IMR-90 (cell line): ENCODE measurements at regions not wholly inside any gene's neighbourhood (a gene's known extent, or its start where the extent isn't known, plus 50 kb on each side); places are given as distances from the start of the nearest gene placed in this dataset.

Experiments used
- ATAC-seq: fragments of 200-7000 bp; cut with Tn5 transposase; 2 replicates; pipeline ENCODE4 v1.9.1; 2020; ENCODE audit warnings: low read depth, mild to moderate bottlenecking, moderate library complexity
- BruUV-seq: library from RNA; stranded (reverse); fragments of 400-500 nt; replicated peaks from 2 replicates; lab custom pipeline; 2021; lab: Mats Ljungman, UMichigan
- CTCF ChIA-PET: fragments of 300-600 bp; formaldehyde crosslinking; extraction: SDS; loops from one replicate; lab custom pipeline; 2021; ENCODE audit warnings: antibody characterized with exemption; lab: Yijun Ruan, JAX
- POLR2A ChIA-PET: fragments of 300-600 bp; sonication (Branson Sonifier 250); formaldehyde crosslinking; loops from one replicate; lab custom pipeline; 2022; ENCODE audit warnings: antibody characterized with exemption; ENCODE audit not compliant: unreplicated experiment; lab: Charles Lee
- DNase-seq: peaks from one replicate; pipeline ENCODE4 v3.0.0; 2013
- H2AFZ ChIP-seq: replicated peaks from 2 replicates; pipeline ENCODE3; 2013; ENCODE audit warnings: low read length, mild to moderate bottlenecking; ENCODE audit not compliant: poor library complexity
- H2AK5ac ChIP-seq: 2 replicates; pipeline ENCODE4 v1.6.1; 2013; ENCODE audit warnings: low read depth, low read length, inconsistent platforms
- H2AK9ac ChIP-seq: replicated peaks from 2 replicates; pipeline ENCODE3; 2013; ENCODE audit warnings: mild to moderate bottlenecking, low read depth, low read length, moderate library complexity; ENCODE audit not compliant: poor library complexity
- H2BK120ac ChIP-seq: 2 replicates; pipeline ENCODE4 v1.6.1; 2013; ENCODE audit warnings: low read depth, low read length, inconsistent platforms
- H2BK15ac ChIP-seq: 3 replicates; pipeline ENCODE4 v1.6.1; 2013; ENCODE audit warnings: low read depth, low read length, inconsistent platforms
- H2BK20ac ChIP-seq: 2 replicates; pipeline ENCODE4 v1.6.1; 2013; ENCODE audit warnings: low read depth, mild to moderate bottlenecking, inconsistent platforms, low read length, moderate library complexity
- H2BK5ac ChIP-seq: 2 replicates; pipeline ENCODE4 v1.6.1; 2013; ENCODE audit warnings: mild to moderate bottlenecking, low read depth, low read length, inconsistent platforms; ENCODE audit not compliant: poor library complexity, severe bottlenecking
- H3K14ac ChIP-seq: replicated peaks from 2 replicates; pipeline ENCODE4 v1.6.1; 2013; ENCODE audit warnings: low read depth, low read length, inconsistent platforms
- H3K18ac ChIP-seq: 2 replicates; pipeline ENCODE4 v1.6.1; 2013; ENCODE audit warnings: low read depth, low read length, control low read depth
- H3K23ac ChIP-seq: 2 replicates; pipeline ENCODE4 v1.6.1; 2013; ENCODE audit warnings: low read depth, low read length, inconsistent platforms
- H3K27ac ChIP-seq: 2 replicates; pipeline ENCODE4 v1.5.1; 2013; ENCODE audit warnings: mild to moderate bottlenecking, control low read depth, low read length; ENCODE audit not compliant: insufficient read depth
- H3K27me3 ChIP-seq: 2 replicates; pipeline ENCODE4 v1.6.1; 2013; ENCODE audit warnings: low read length; ENCODE audit not compliant: control insufficient read depth, insufficient read depth
- H3K36me3 ChIP-seq: 2 replicates; pipeline ENCODE4 v1.6.1; 2013; ENCODE audit warnings: low read length, mixed read lengths; ENCODE audit not compliant: control insufficient read depth, insufficient read depth
- H3K4ac ChIP-seq: 2 replicates; pipeline ENCODE4 v1.6.1; 2013; ENCODE audit warnings: low read depth, low read length, inconsistent platforms
- H3K4me1 ChIP-seq: 2 replicates; pipeline ENCODE4 v1.6.1; 2013; ENCODE audit warnings: low read length, mixed read lengths; ENCODE audit not compliant: control insufficient read depth, insufficient read depth
- H3K4me2 ChIP-seq: 2 replicates; pipeline ENCODE4 v1.6.1; 2013; ENCODE audit warnings: low read depth, mild to moderate bottlenecking, control low read depth, low read length, moderate library complexity
- H3K4me3 ChIP-seq: 2 replicates; pipeline ENCODE4 v1.5.1; 2013; ENCODE audit warnings: low read depth, mild to moderate bottlenecking, control low read depth, low read length, moderate library complexity; ENCODE audit not compliant: insufficient read depth
- H3K56ac ChIP-seq: 2 replicates; pipeline ENCODE4 v1.6.1; 2013; ENCODE audit warnings: low read length, inconsistent platforms; ENCODE audit not compliant: insufficient read depth; ENCODE audit errors: extremely low read depth
- H3K79me1 ChIP-seq, 2 experiments: 2 replicates each; pipeline ENCODE4 v1.6.1; 2013; ENCODE audit warnings: low read length in 2 of 2, inconsistent platforms in 1 of 2, low read depth in 1 of 2
- H3K9ac ChIP-seq: 2 replicates; pipeline ENCODE4 v1.6.1; 2013; ENCODE audit warnings: low read depth, low read length, control low read depth
- H3K9me1 ChIP-seq: 2 replicates; pipeline ENCODE4 v1.6.1; 2013; ENCODE audit warnings: low read length, inconsistent platforms; ENCODE audit not compliant: insufficient read depth
- H3K9me3 ChIP-seq: 2 replicates; pipeline ENCODE4 v1.6.1; 2013; ENCODE audit warnings: low read length; ENCODE audit not compliant: control insufficient read depth, insufficient read depth
- H4K20me1 ChIP-seq: 2 replicates; pipeline ENCODE4 v1.6.1; 2013; ENCODE audit warnings: low read length, inconsistent platforms; ENCODE audit not compliant: insufficient read depth
- H4K5ac ChIP-seq: 2 replicates; pipeline ENCODE4 v1.6.1; 2013; ENCODE audit warnings: mild to moderate bottlenecking, low read depth, low read length, control low read depth
- H4K8ac ChIP-seq, 2 experiments: 2 replicates each; pipeline ENCODE4 v1.6.1; 2013; ENCODE audit warnings: low read depth in 2 of 2, low read length in 2 of 2, control low read depth in 1 of 2, inconsistent platforms in 1 of 2
- H4K91ac ChIP-seq: 2 replicates; pipeline ENCODE4 v1.6.1; 2013; ENCODE audit warnings: low read depth, low read length, inconsistent platforms; ENCODE audit not compliant: insufficient read depth
- BHLHE40 ChIP-seq: fragments of 150-350 bp; IDR thresholded peaks from 2 replicates; pipeline ENCODE4 v1.6.1; 2016; ENCODE audit warnings: mild to moderate bottlenecking, low read depth, low read length
- CEBPB ChIP-seq: IDR thresholded peaks from 2 replicates; pipeline ENCODE4 v1.6.1; 2012; ENCODE audit warnings: low read depth, low read length, improper control_type of control experiment
- CHD1 ChIP-seq: IDR thresholded peaks from 2 replicates; pipeline ENCODE4 v1.6.1; 2012; ENCODE audit warnings: low read depth, low read length, improper control_type of control experiment
- CTCF ChIP-seq: conservative IDR thresholded peaks from 2 replicates; pipeline ENCODE4 v1.5.1; 2012; ENCODE audit warnings: mild to moderate bottlenecking, low read depth, low read length, improper control_type of control experiment
- ELK1 ChIP-seq: fragments of 150-350 bp; IDR thresholded peaks from 2 replicates; pipeline ENCODE4 v1.6.1; 2016; ENCODE audit warnings: low read depth, mild to moderate bottlenecking, low read length, moderate library complexity, borderline replicate concordance
- FOS ChIP-seq: fragments of 150-350 bp; IDR thresholded peaks from 2 replicates; pipeline ENCODE4 v1.6.1; 2016; ENCODE audit warnings: low read depth, low read length
- MAFK ChIP-seq: IDR thresholded peaks from 2 replicates; pipeline ENCODE4 v1.6.1; 2012; ENCODE audit warnings: low read depth, low read length, improper control_type of control experiment
- MAZ ChIP-seq: IDR thresholded peaks from 2 replicates; pipeline ENCODE4 v1.6.1; 2012; ENCODE audit warnings: low read depth, mild to moderate bottlenecking, low read length, improper control_type of control experiment, moderate library complexity, borderline replicate concordance
- MXI1 ChIP-seq: IDR thresholded peaks from 2 replicates; pipeline ENCODE4 v1.6.1; 2012; ENCODE audit warnings: low read depth, mild to moderate bottlenecking, low read length, moderate library complexity, borderline replicate concordance
- NFE2L2 ChIP-seq: fragments of 150-350 bp; IDR thresholded peaks from 2 replicates; pipeline ENCODE4 v1.6.1; 2016; ENCODE audit warnings: low read depth, mild to moderate bottlenecking, low read length
- POLR2A ChIP-seq: IDR thresholded peaks from 2 replicates; pipeline ENCODE4 v1.6.1; 2012; ENCODE audit warnings: mild to moderate bottlenecking, low read depth, low read length
- RAD21 ChIP-seq: IDR thresholded peaks from 2 replicates; pipeline ENCODE4 v1.6.1; 2012; ENCODE audit warnings: low read length, improper control_type of control experiment
- RCOR1 ChIP-seq: IDR thresholded peaks from 2 replicates; pipeline ENCODE4 v1.6.1; 2012; ENCODE audit warnings: mild to moderate bottlenecking, low read length, improper control_type of control experiment; ENCODE audit not compliant: insufficient replicate concordance
- RFX5 ChIP-seq: IDR thresholded peaks from 2 replicates; pipeline ENCODE4 v1.8.0; 2012; ENCODE audit warnings: low read depth, mild to moderate bottlenecking, low read length, moderate library complexity
- SMC3 ChIP-seq: fragments of 150-350 bp; IDR thresholded peaks from 2 replicates; pipeline ENCODE4 v1.6.1; 2016; ENCODE audit warnings: low read depth, mild to moderate bottlenecking, antibody characterized with exemption, low read length, moderate library complexity
- USF2 ChIP-seq: fragments of 150-350 bp; IDR thresholded peaks from 2 replicates; pipeline ENCODE4 v1.6.1; 2017; ENCODE audit warnings: mild to moderate bottlenecking, antibody characterized with exemption, low read length, low read depth
- WGBS, 2 experiments: methylation state at CpG; one replicate each; pipeline versions ENCODE4 v1.1.5 to v1.1.7; 2013; ENCODE audit warnings: missing lambda C conversion rate in 2 of 2; ENCODE audit not compliant: insufficient read length in 1 of 2; ENCODE audit errors: extremely low coverage in 2 of 2; 5-methylcytosine and 5-hydroxymethylcytosine counted together
- dilution Hi-C: fragments of 300-500 bp; cut with HindIII; formaldehyde crosslinking; loops from one replicate; pipeline ENCODE4 v1.14.3; 2018; ENCODE audit warnings: low sequenced_read_pairs; ENCODE audit not compliant: unreplicated experiment
- in situ Hi-C: fragments of 300-500 bp; cut with MboI; formaldehyde crosslinking; loops from 3 replicates; pipeline ENCODE4 v1.14.3; 2019; ENCODE audit warnings: low sequenced_read_pairs, inconsistent platforms, mixed read lengths
- intact Hi-C: fragments of 100-400 bp; cut with micrococcal nuclease; formaldehyde crosslinking; loops from 2 replicates; pipeline ENCODE4 v1.10.0; 2022

GRCh38 chr12:25788707-25789442, 169.6 kb upstream of the RASSF8 start:
- peaks cover 2% of the 10 kb centered on the region; the same call in 1 of the 2 replicates for H3K4me1 ChIP-seq
- DNase-seq (no peak), ATAC-seq (no peak)
- H4K20me1 ChIP-seq, result no peaks in the 10 kb centered on the region
- no peak overlapping the region for H4K91ac ChIP-seq
- no peaks in the 10 kb centered on the region for H3K79me1 ChIP-seq
- no peak overlapping the region for H2AK5ac ChIP-seq
- in situ Hi-C loops (no loop called here), dilution Hi-C loops (no loop called here), intact Hi-C loops (no loop called here)
- H3K9ac ChIP-seq, result no peak overlapping the region
- H3K14ac ChIP-seq, result no peak overlapping the region
- no peak overlapping the region for H4K5ac ChIP-seq
- no TSS peak for BruUV-seq
- ChIA-PET CTCF (no interaction called here), POLR2A (no interaction called here)
- no peaks in the 10 kb centered on the region for H3K9me1 ChIP-seq
- H2BK20ac ChIP-seq, result no peak overlapping the region
- TF ChIP-seq RAD21 (no peak), RFX5 (no peak), CEBPB (no peak), RCOR1 (no peak), USF2 (no peak), NFE2L2 (no peak), MAZ (no peak), BHLHE40 (no peak), SMC3 (no peak), MXI1 (no peak), POLR2A (no peak), FOS (no peak), CTCF (no peak), CHD1 (no peak), MAFK (no peak), ELK1 (no peak)
- no peak overlapping the region for H3K4me2 ChIP-seq
- no peak overlapping the region for H3K4ac ChIP-seq
- H3K4me3 ChIP-seq, result no peak overlapping the region
- H3K23ac ChIP-seq, result no peak overlapping the region
- no peak overlapping the region for H3K27ac ChIP-seq
- no peaks in the 10 kb centered on the region for H3K36me3 ChIP-seq
- H2BK120ac ChIP-seq, result no peak overlapping the region
- 0 out of 2 replicates have a peak overlapping the region, but pooled peaks have one; percentile 4 for H3K18ac ChIP-seq
- H3K56ac ChIP-seq, result no peak overlapping the region
- no peak overlapping the region for H2BK5ac ChIP-seq
- WGBS, 2 experiments, result no CpG with 5 or more reads among the region's 1 CpG
- no peaks in the 10 kb centered on the region for H3K27me3 ChIP-seq
- no peak overlapping the region; a peak in 1 of 4 replicates for H4K8ac ChIP-seq
- H2AFZ ChIP-seq, result no peak overlapping the region
- H3K9me3 ChIP-seq, result no peaks in the 10 kb centered on the region
- H2AK9ac ChIP-seq, result no peak overlapping the region
- no peak overlapping the region for H2BK15ac ChIP-seq
